ENCODE measurements at regions not wholly inside any gene's neighbourhood (a gene's known extent, or its start where the extent isn't known, plus 50 kb on each side); places are given as distances from the start of the nearest gene placed in this dataset.

DNA sequence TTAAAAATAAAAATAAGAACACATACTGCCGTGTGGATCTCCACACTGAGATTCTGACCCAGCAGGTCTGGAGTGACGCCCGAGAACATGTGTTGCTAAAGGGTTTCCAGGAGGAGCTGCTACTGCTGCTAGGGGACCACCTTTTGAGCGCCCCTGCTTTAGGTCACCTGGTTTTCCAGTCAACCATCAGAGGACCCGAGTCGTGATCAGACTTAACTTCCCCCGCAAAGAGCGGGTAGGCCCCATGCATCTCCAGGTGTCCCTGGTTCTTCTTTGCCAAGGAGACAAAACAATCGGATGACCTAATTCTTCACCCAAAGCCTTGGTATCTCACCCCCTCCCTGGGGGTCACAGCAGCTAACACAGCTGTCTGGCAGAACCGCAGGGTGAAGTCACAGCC lies 51.1 kb upstream of the STX16 start:
- TF ChIP-seq, protein P1, sequence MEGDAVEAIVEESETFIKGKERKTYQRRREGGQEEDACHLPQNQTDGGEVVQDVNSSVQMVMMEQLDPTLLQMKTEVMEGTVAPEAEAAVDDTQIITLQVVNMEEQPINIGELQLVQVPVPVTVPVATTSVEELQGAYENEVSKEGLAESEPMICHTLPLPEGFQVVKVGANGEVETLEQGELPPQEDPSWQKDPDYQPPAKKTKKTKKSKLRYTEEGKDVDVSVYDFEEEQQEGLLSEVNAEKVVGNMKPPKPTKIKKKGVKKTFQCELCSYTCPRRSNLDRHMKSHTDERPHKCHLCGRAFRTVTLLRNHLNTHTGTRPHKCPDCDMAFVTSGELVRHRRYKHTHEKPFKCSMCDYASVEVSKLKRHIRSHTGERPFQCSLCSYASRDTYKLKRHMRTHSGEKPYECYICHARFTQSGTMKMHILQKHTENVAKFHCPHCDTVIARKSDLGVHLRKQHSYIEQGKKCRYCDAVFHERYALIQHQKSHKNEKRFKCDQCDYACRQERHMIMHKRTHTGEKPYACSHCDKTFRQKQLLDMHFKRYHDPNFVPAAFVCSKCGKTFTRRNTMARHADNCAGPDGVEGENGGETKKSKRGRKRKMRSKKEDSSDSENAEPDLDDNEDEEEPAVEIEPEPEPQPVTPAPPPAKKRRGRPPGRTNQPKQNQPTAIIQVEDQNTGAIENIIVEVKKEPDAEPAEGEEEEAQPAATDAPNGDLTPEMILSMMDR (IDR thresholded peaks at IDR 0.05): no peak
- TF ChIP-seq EZH2 (IDR thresholded peaks at IDR 0.05; ENCODE audit: borderline replicate concordance, insufficient read depth, low read depth, low read length, poor library complexity, severe bottlenecking): no peak
